ENCODE measurements at regions not wholly inside any gene's neighbourhood (a gene's known extent, or its start where the extent isn't known, plus 50 kb on each side); places are given as distances from the start of the nearest gene placed in this dataset.

- TF ChIP-seq CTCF (IDR thresholded peaks at IDR 0.05) (no peak), E2F4 (CRISPR knock-in tag; IDR thresholded peaks at IDR 0.05; ENCODE audit: borderline replicate concordance, low read depth) (no peak), PRRX2 (CRISPR knock-in tag; IDR thresholded peaks at IDR 0.05) (no peak), ZNF512 (CRISPR knock-in tag; IDR thresholded peaks at IDR 0.05; ENCODE audit: borderline replicate concordance) (no peak), ARID4B (CRISPR knock-in tag; IDR thresholded peaks at IDR 0.05; ENCODE audit: borderline replicate concordance) (no peak)
Measured at GRCh38 chr5:6302075-6302474, 76.3 kb downstream of the MED10 start (continued).

GRCh38 chr5:6296524-6296923 lies 81.8 kb downstream of the MED10 start:
- POLR2A ChIA-PET = no interaction called here
- no peak overlapping the region for H3K27ac Mint-ChIP-seq
- DNase-seq (ENCODE audit: low spot score) (no peak), ATAC-seq (no peak)
- H3K36me3 Mint-ChIP-seq = no peaks in the 10 kb centered on the region
- TF ChIP-seq GABPB1 (CRISPR knock-in tag; IDR thresholded peaks at IDR 0.05) (no peak), MYBL2 (CRISPR knock-in tag; IDR thresholded peaks at IDR 0.05) (no peak)
- CTCF ChIA-PET = no interaction called here
- peaks cover 66% of the 10 kb centered on the region for H3K27me3 Mint-ChIP-seq (ENCODE audit: low read depth)
- H3K9me3 Mint-ChIP-seq = peaks cover 11% of the 10 kb centered on the region
- no peak overlapping the region for H3K4me3 Mint-ChIP-seq
- H3K4me1 Mint-ChIP-seq = peaks cover 3% of the 10 kb centered on the region; the same call in 1 of the 2 replicates

- CTCF ChIA-PET = interaction anchor here (1.3 kb wide), 1 partner anchor 143 kb away, joined by 5 read pairs; no protein-coding TSS in a partner anchor
Measured at GRCh38 chr5:6291961-6292360, 86.4 kb downstream of the MED10 start.

More at GRCh38 chr5:6291961-6292360, 86.4 kb downstream of the MED10 start:
- H3K9me3 Mint-ChIP-seq = peaks cover 11% of the 10 kb centered on the region
- H3K4me1 Mint-ChIP-seq = no peaks in the 10 kb centered on the region
- TF ChIP-seq ZNF425 (CRISPR knock-in tag; conservative IDR thresholded peaks at IDR 0.05) = no peak
- no peak for TF ChIP-seq GRHL2 (CRISPR knock-in tag; IDR thresholded peaks at IDR 0.05; ENCODE audit: insufficient replicate concordance, severe bottlenecking)
- ATAC-seq = peak; percentile 90
- H3K27me3 Mint-ChIP-seq (ENCODE audit: low read depth) = peaks cover 54% of the 10 kb centered on the region
- no peaks in the 10 kb centered on the region for H3K36me3 Mint-ChIP-seq
- no peak overlapping the region for H3K4me3 Mint-ChIP-seq
- POLR2A ChIA-PET = no interaction called here
- H3K27ac Mint-ChIP-seq = no peak overlapping the region
- no peak for DNase-seq (ENCODE audit: low spot score)
